ENCODE measurements at regions not wholly inside any gene's neighbourhood (a gene's known extent, or its start where the extent isn't known, plus 50 kb on each side); places are given as distances from the start of the nearest gene placed in this dataset.

GRCh38 chr1:192477630-192478029 lies 97.9 kb upstream of the RGS1 start:
- no peak for DNase-seq (ENCODE audit: low spot score)
- TF ChIP-seq ZNF281 (CRISPR knock-in tag; IDR thresholded peaks at IDR 0.05) (no peak), ZNF138 (CRISPR knock-in tag; conservative IDR thresholded peaks at IDR 0.05) (no peak), SP1 (CRISPR knock-in tag; conservative IDR thresholded peaks at IDR 0.05) (no peak), TP53 (CRISPR knock-in tag; IDR thresholded peaks at IDR 0.05) (no peak), MYBL2 (CRISPR knock-in tag; IDR thresholded peaks at IDR 0.05) (no peak)
- no peaks in the 10 kb centered on the region for H3K27me3 Mint-ChIP-seq (ENCODE audit: low read depth)

GRCh38 chr1:192485692-192486436 lies 89.7 kb upstream of the RGS1 start:
- Mint-ChIP-seq H3K27me3 (ENCODE audit: low read depth) (no peaks in the 10 kb centered on the region), H3K27ac (no peak overlapping the region), H3K4me3 (no peak overlapping the region), H3K4me1 (no peaks in the 10 kb centered on the region), H3K36me3 (0 out of 2 replicates have a peak, but pooled peaks cover 4% of the 10 kb centered on the region), H3K9me3 (peaks cover 5% of the 10 kb centered on the region)
- TF ChIP-seq ELF4 (CRISPR knock-in tag; IDR thresholded peaks at IDR 0.05; ENCODE audit: low read depth) (no peak), ATF6 (CRISPR knock-in tag; IDR thresholded peaks at IDR 0.05) (no peak), SMAD3 (CRISPR knock-in tag; IDR thresholded peaks at IDR 0.05; ENCODE audit: borderline replicate concordance) (no peak), CDX4 (CRISPR knock-in tag; IDR thresholded peaks at IDR 0.05; ENCODE audit: borderline replicate concordance) (no peak), PRDM15 (CRISPR knock-in tag; IDR thresholded peaks at IDR 0.05) (no peak), GTF2I (CRISPR knock-in tag; conservative IDR thresholded peaks at IDR 0.05) (no peak), ZNF138 (CRISPR knock-in tag; conservative IDR thresholded peaks at IDR 0.05) (no peak), TEAD1 (CRISPR knock-in tag; IDR thresholded peaks at IDR 0.05) (no peak), STAT6 (CRISPR knock-in tag; conservative IDR thresholded peaks at IDR 0.05; ENCODE audit: low read depth) (no peak), ZNF232 (CRISPR knock-in tag; IDR thresholded peaks at IDR 0.05) (no peak)
- POLR2A ChIA-PET: no interaction called here
- DNase-seq (ENCODE audit: low spot score) (no peak), ATAC-seq (no peak)
- CTCF ChIA-PET: no interaction called here

More at GRCh38 chr1:192477630-192478029, 97.9 kb upstream of the RGS1 start:
- H3K36me3 Mint-ChIP-seq: no peaks in the 10 kb centered on the region
- ChIA-PET CTCF (interaction anchor here (0.8 to 2.1 kb wide), 7 partner anchors 14 to 644 kb away, joined by 3 to 9 read pairs (median 4); partner anchors contain the start of gene CDC73), POLR2A (no interaction called here)
- no peak overlapping the region for H3K4me3 Mint-ChIP-seq
- H3K9me3 Mint-ChIP-seq: no peaks in the 10 kb centered on the region
- no peak overlapping the region for H3K27ac Mint-ChIP-seq
- H3K4me1 Mint-ChIP-seq: no peaks in the 10 kb centered on the region
- ATAC-seq: no peak; the same call in 1 of the 2 replicates

All from WTC11 (cell line).